K562 (cell line): ENCODE measurements at regions not wholly inside any gene's neighbourhood (a gene's known extent, or its start where the extent isn't known, plus 50 kb on each side); places are given as distances from the start of the nearest gene placed in this dataset.

ENCODE experiments used
- ATAC-seq: fragments of 200-7000 bp; cut with Tn5 transposase; 3 replicates; pipeline ENCODE4 v1.9.1; 2020; ENCODE audit warnings: moderate library complexity
- BruUV-seq: library from RNA; stranded (reverse); fragments of 400-500 nt; replicated peaks from 2 replicates; lab custom pipeline; 2021; lab: Mats Ljungman, UMichigan
- CTCF ChIA-PET: fragments of 300-600 bp; formaldehyde crosslinking; extraction: SDS; loops from one replicate; lab custom pipeline; 2021; ENCODE audit warnings: low intra/inter-chr PET ratio; lab: Yijun Ruan, JAX
- POLR2A ChIA-PET: fragments of 300-600, 350-650 bp; sonication (Branson Sonifier 250); formaldehyde crosslinking; extraction: SDS; loops from one replicate; lab custom pipeline; 2021; ENCODE audit warnings: antibody characterized with exemption, inconsistent platforms; lab: Yijun Ruan, JAX
- DNase-seq, 4 experiments: peaks; one replicate each; pipeline versions ENCODE4 v3.0.0 to v3.0.0-alpha.2; 2011 to 2018; ENCODE audit warnings: low spot score in 3 of 4, mixed read lengths in 3 of 4; ENCODE audit errors: extremely low read depth in 1 of 4
- FAIRE-seq: peaks from 2 replicates; lab custom pipeline; 2011; peaks lifted over from hg19 to GRCh38; lab: Jason Lieb, UNC
- H2AFZ ChIP-seq: 2 replicates; pipeline ENCODE4 v1.6.0; 2011; ENCODE audit warnings: low read depth, low read length, control low read depth, inconsistent platforms
- H3K27ac ChIP-seq: fragments of 200-600 bp; 3 replicates; pipeline ENCODE4 v1.8.0; 2011; ENCODE audit warnings: low read depth, mild to moderate bottlenecking, control low read depth, inconsistent platforms, low read length, moderate library complexity, mixed read lengths; ENCODE audit errors: extremely low read depth
- H3K27me3 ChIP-seq, 2 experiments: fragments of 300-600 bp in 1 of 2; 2 replicates in 1 of 2; 3 replicates in 1 of 2; pipeline versions ENCODE4 v1.6.0 to v1.8.0; 2011; ENCODE audit warnings: inconsistent platforms in 2 of 2, low read length in 2 of 2, mild to moderate bottlenecking in 1 of 2, mixed read lengths in 1 of 2, moderate library complexity in 1 of 2; ENCODE audit not compliant: control insufficient read depth in 2 of 2, insufficient read depth in 2 of 2
- H3K36me3 ChIP-seq: fragments of 300-600 bp; 3 replicates; pipeline ENCODE4 v1.8.0; 2011; ENCODE audit warnings: mild to moderate bottlenecking, low read length, inconsistent platforms; ENCODE audit not compliant: control insufficient read depth, insufficient read depth
- H3K4me1 ChIP-seq, 2 experiments: fragments of 200-600 bp in 1 of 2; replicated peaks in 1 of 2; 2 replicates in 1 of 2; 3 replicates in 1 of 2; pipeline versions ENCODE4 v1.5.1 to v1.8.0; 2011; ENCODE audit warnings: inconsistent platforms in 2 of 2, low read length in 2 of 2, mild to moderate bottlenecking in 1 of 2, mixed read lengths in 1 of 2, moderate library complexity in 1 of 2; ENCODE audit not compliant: control insufficient read depth in 2 of 2, insufficient read depth in 2 of 2
- H3K4me2 ChIP-seq: 2 replicates; pipeline ENCODE4 v1.6.1; 2011; ENCODE audit warnings: low read length, control low read depth, inconsistent platforms, mixed read lengths; ENCODE audit not compliant: insufficient read depth
- H3K4me3 ChIP-seq: fragments of 200-600 bp; sonication (generic), shearing (Covaris generic); 2 replicates; pipeline ENCODE4 v1.5.1; 2016; ENCODE audit warnings: control low read depth, inconsistent platforms
- H3K79me2 ChIP-seq: fragments of 200-600 bp; 3 replicates; pipeline ENCODE4 v1.8.0; 2011; ENCODE audit warnings: low read length, inconsistent platforms; ENCODE audit not compliant: control insufficient read depth, insufficient read depth
- H3K9ac ChIP-seq, 2 experiments: 2 replicates each; pipeline versions ENCODE4 v1.6.0 to v1.6.1; 2011; ENCODE audit warnings: low read depth in 2 of 2, low read length in 2 of 2, control low read depth in 1 of 2, inconsistent platforms in 1 of 2, mild to moderate bottlenecking in 1 of 2, mixed read lengths in 1 of 2; ENCODE audit not compliant: insufficient read depth in 1 of 2
- H3K9me1 ChIP-seq: one replicate; pipeline ENCODE4 v1.6.0; 2011; ENCODE audit warnings: inconsistent platforms, mild to moderate bottlenecking, low read length, moderate library complexity; ENCODE audit not compliant: control insufficient read depth, insufficient read depth
- H3K9me3 ChIP-seq: replicated peaks from 2 replicates; pipeline ENCODE4 v1.5.1; 2011; ENCODE audit warnings: low read depth, low read length, inconsistent platforms; ENCODE audit not compliant: control insufficient read depth, insufficient read depth
- H4K20me1 ChIP-seq: replicated peaks from 2 replicates; pipeline ENCODE4 v1.6.1; 2011; ENCODE audit warnings: low read length, inconsistent platforms, mixed read lengths; ENCODE audit not compliant: control insufficient read depth, insufficient read depth
- ATF3 ChIP-seq, 2 experiments: fragments of 450-650 bp in 1 of 2; sonication (generic) in 1 of 2; formaldehyde crosslinking in 1 of 2; IDR thresholded peaks in 1 of 2; conservative IDR thresholded peaks in 1 of 2; 2 replicates each; pipeline versions ENCODE4 v1.6.1 to v1.8.1; 2016 to 2023; ENCODE audit warnings: mild to moderate bottlenecking in 2 of 2, moderate library complexity in 2 of 2, inconsistent platforms in 1 of 2, missing genetic modification reagents in 1 of 2
- EP400 ChIP-seq: fragments of 450-650 bp; IDR thresholded peaks from 2 replicates; pipeline ENCODE4 v1.6.1; 2017; ENCODE audit warnings: antibody characterized with exemption, mild to moderate bottlenecking, moderate library complexity
- HMGN3 ChIP-seq: IDR thresholded peaks from 2 replicates; pipeline ENCODE4 v1.6.1; 2011; ENCODE audit warnings: borderline replicate concordance, low read depth, mild to moderate bottlenecking, mixed read lengths, low read length; ENCODE audit not compliant: insufficient read length; ENCODE audit errors: extremely low read depth
- MYC ChIP-seq, 2 experiments: fragments of 250-450 bp in 1 of 2; sonication (Bioruptor Pico) in 1 of 2; IDR thresholded peaks; 2 replicates each; pipeline versions ENCODE4 v1.5.1 to v1.6.1; 2012 to 2021; ENCODE audit warnings: low read depth in 2 of 2, borderline replicate concordance in 1 of 2, improper control_type of control experiment in 1 of 2, low read length in 1 of 2, mild to moderate bottlenecking in 1 of 2, moderate library complexity in 1 of 2
- STAT5A ChIP-seq: IDR thresholded peaks from 2 replicates; pipeline ENCODE4 v1.6.1; 2012; ENCODE audit warnings: low read length, inconsistent platforms, borderline replicate concordance
- TRIM24 ChIP-seq, 2 experiments: fragments of 450-650 bp; IDR thresholded peaks; 2 replicates each; pipeline ENCODE4 v1.6.1; 2016
- ZNF24 ChIP-seq: fragments of 450-650 bp; IDR thresholded peaks from 2 replicates; pipeline ENCODE4 v1.6.1; 2016
- WGBS: fragments of 100-300 bp; shearing (Covaris generic); methylation state at CpG from one replicate; pipeline ENCODE4 v1.1.6; 2016; ENCODE audit warnings: low coverage, mixed read lengths; ENCODE audit not compliant: insufficient coverage; ENCODE audit errors: missing lambda C conversion rate; 5-methylcytosine and 5-hydroxymethylcytosine counted together
- in situ Hi-C: fragments of 300-500 bp; cut with MboI; formaldehyde crosslinking; loops from 4 replicates; pipeline ENCODE4 v1.15.0; 2018; ENCODE audit warnings: inconsistent platforms, mixed read lengths
- intact Hi-C: fragments of 100-400 bp; cut with micrococcal nuclease; formaldehyde crosslinking; loops from 2 replicates; pipeline ENCODE4 v1.14.2; 2022
- TF ChIP-seq, protein P1 (sequence below): fragments of 450-650 bp; IDR thresholded peaks from 2 replicates; pipeline ENCODE4 v1.6.1; 2016; ENCODE audit warnings: mild to moderate bottlenecking, moderate library complexity

GRCh38 chr21:35652872-35653271 is 407.5 kb downstream of the SETD4 start:
- 0% methylated on average over 2 of the region's 2 CpGs for WGBS
- H3K27ac ChIP-seq, result no peak overlapping the region
- in situ Hi-C loops, result no loop called here
- no peaks in the 10 kb centered on the region for H3K79me2 ChIP-seq
- no TSS peak for BruUV-seq
- peak; percentile 61 for ATAC-seq
- no peak for DNase-seq
- no peak overlapping the region for H3K4me3 ChIP-seq
- intact Hi-C loops, result no loop called here
- no peaks in the 10 kb centered on the region for H3K9me1 ChIP-seq
- CTCF ChIA-PET, result interaction anchor here (0.7 kb wide), 1 partner anchor 978 kb away, joined by 3 read pairs; no protein-coding TSS in a partner anchor
- POLR2A ChIA-PET, result interaction anchor here (0.6 kb wide), 1 partner anchor 17 kb away, joined by 3 read pairs; no protein-coding TSS in a partner anchor
- H3K36me3 ChIP-seq, result no peaks in the 10 kb centered on the region
- H3K4me2 ChIP-seq, result no peak overlapping the region
- peak; percentile 71 for TF ChIP-seq MYC (IDR thresholded peaks at IDR 0.05; ENCODE audit: low read depth, low read length)
- no peak for TF ChIP-seq MYC (CRISPR knock-in tag; IDR thresholded peaks at IDR 0.05; ENCODE audit: borderline replicate concordance, low read depth)
- TF ChIP-seq, protein P1, sequence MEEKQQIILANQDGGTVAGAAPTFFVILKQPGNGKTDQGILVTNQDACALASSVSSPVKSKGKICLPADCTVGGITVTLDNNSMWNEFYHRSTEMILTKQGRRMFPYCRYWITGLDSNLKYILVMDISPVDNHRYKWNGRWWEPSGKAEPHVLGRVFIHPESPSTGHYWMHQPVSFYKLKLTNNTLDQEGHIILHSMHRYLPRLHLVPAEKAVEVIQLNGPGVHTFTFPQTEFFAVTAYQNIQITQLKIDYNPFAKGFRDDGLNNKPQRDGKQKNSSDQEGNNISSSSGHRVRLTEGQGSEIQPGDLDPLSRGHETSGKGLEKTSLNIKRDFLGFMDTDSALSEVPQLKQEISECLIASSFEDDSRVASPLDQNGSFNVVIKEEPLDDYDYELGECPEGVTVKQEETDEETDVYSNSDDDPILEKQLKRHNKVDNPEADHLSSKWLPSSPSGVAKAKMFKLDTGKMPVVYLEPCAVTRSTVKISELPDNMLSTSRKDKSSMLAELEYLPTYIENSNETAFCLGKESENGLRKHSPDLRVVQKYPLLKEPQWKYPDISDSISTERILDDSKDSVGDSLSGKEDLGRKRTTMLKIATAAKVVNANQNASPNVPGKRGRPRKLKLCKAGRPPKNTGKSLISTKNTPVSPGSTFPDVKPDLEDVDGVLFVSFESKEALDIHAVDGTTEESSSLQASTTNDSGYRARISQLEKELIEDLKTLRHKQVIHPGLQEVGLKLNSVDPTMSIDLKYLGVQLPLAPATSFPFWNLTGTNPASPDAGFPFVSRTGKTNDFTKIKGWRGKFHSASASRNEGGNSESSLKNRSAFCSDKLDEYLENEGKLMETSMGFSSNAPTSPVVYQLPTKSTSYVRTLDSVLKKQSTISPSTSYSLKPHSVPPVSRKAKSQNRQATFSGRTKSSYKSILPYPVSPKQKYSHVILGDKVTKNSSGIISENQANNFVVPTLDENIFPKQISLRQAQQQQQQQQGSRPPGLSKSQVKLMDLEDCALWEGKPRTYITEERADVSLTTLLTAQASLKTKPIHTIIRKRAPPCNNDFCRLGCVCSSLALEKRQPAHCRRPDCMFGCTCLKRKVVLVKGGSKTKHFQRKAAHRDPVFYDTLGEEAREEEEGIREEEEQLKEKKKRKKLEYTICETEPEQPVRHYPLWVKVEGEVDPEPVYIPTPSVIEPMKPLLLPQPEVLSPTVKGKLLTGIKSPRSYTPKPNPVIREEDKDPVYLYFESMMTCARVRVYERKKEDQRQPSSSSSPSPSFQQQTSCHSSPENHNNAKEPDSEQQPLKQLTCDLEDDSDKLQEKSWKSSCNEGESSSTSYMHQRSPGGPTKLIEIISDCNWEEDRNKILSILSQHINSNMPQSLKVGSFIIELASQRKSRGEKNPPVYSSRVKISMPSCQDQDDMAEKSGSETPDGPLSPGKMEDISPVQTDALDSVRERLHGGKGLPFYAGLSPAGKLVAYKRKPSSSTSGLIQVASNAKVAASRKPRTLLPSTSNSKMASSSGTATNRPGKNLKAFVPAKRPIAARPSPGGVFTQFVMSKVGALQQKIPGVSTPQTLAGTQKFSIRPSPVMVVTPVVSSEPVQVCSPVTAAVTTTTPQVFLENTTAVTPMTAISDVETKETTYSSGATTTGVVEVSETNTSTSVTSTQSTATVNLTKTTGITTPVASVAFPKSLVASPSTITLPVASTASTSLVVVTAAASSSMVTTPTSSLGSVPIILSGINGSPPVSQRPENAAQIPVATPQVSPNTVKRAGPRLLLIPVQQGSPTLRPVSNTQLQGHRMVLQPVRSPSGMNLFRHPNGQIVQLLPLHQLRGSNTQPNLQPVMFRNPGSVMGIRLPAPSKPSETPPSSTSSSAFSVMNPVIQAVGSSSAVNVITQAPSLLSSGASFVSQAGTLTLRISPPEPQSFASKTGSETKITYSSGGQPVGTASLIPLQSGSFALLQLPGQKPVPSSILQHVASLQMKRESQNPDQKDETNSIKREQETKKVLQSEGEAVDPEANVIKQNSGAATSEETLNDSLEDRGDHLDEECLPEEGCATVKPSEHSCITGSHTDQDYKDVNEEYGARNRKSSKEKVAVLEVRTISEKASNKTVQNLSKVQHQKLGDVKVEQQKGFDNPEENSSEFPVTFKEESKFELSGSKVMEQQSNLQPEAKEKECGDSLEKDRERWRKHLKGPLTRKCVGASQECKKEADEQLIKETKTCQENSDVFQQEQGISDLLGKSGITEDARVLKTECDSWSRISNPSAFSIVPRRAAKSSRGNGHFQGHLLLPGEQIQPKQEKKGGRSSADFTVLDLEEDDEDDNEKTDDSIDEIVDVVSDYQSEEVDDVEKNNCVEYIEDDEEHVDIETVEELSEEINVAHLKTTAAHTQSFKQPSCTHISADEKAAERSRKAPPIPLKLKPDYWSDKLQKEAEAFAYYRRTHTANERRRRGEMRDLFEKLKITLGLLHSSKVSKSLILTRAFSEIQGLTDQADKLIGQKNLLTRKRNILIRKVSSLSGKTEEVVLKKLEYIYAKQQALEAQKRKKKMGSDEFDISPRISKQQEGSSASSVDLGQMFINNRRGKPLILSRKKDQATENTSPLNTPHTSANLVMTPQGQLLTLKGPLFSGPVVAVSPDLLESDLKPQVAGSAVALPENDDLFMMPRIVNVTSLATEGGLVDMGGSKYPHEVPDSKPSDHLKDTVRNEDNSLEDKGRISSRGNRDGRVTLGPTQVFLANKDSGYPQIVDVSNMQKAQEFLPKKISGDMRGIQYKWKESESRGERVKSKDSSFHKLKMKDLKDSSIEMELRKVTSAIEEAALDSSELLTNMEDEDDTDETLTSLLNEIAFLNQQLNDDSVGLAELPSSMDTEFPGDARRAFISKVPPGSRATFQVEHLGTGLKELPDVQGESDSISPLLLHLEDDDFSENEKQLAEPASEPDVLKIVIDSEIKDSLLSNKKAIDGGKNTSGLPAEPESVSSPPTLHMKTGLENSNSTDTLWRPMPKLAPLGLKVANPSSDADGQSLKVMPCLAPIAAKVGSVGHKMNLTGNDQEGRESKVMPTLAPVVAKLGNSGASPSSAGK, result 0 out of 2 replicates have a peak, but pooled peaks have one; percentile 22
- no peak for TF ChIP-seq STAT5A
- peak; percentile 52 for TF ChIP-seq EP400
- 0 out of 2 replicates have a peak, but pooled peaks have one; percentile 43 for TF ChIP-seq ZNF24
- 0 out of 2 replicates have a peak, but pooled peaks have one; percentile 12 for TF ChIP-seq ATF3 (IDR thresholded peaks at IDR 0.05)
- no peak for TF ChIP-seq ATF3 (CRISPR knock-in tag; conservative IDR thresholded peaks at IDR 0.05)
- TF ChIP-seq HMGN3, result no peak
- TF ChIP-seq TRIM24 (IDR thresholded peaks at IDR 0.05), result peak; percentile 67 to 76; a peak in 2 of 4 replicates
- peaks cover 30 to 43% of the 10 kb centered on the region in 2 experiments for H3K27me3 ChIP-seq
- no peak overlapping the region for H3K9ac ChIP-seq
- no peak for FAIRE-seq
- H4K20me1 ChIP-seq, result 0 out of 2 replicates have a peak, but pooled peaks cover 5% of the 10 kb centered on the region
- no peak overlapping the region for H2AFZ ChIP-seq
- H3K4me1 ChIP-seq, result no peaks in the 10 kb centered on the region
- H3K9me3 ChIP-seq, result no peaks in the 10 kb centered on the region
